ENCODE measurements at regions not wholly inside any gene's neighbourhood (a gene's known extent, or its start where the extent isn't known, plus 50 kb on each side); places are given as distances from the start of the nearest gene placed in this dataset.

GRCh38 chr21:43343992-43344886 lies 82.7 kb downstream of the SIK1 start:
- H3K4me1 Mint-ChIP-seq, result peaks cover 32% of the 10 kb centered on the region
- no peak for DNase-seq (ENCODE audit: low spot score)
- no peaks in the 10 kb centered on the region for H3K9me3 Mint-ChIP-seq
- no peak overlapping the region for H3K9ac ChIP-seq
- no peaks in the 10 kb centered on the region for H3K9me3 ChIP-seq (ENCODE audit: low read depth)
- H3K27me3 Mint-ChIP-seq (ENCODE audit: insufficient read depth, low read depth), result peaks cover 7% of the 10 kb centered on the region
- no peaks in the 10 kb centered on the region for H3K4me1 ChIP-seq
- no peaks in the 10 kb centered on the region for H3K36me3 Mint-ChIP-seq
- H3K4me3 Mint-ChIP-seq, result no peak overlapping the region
- H2AFZ ChIP-seq (replicated peaks), result no peak overlapping the region
- no peak overlapping the region for H3K4me2 ChIP-seq
- no peaks in the 10 kb centered on the region for H3F3A ChIP-seq (ENCODE audit: low read depth)
- no peaks in the 10 kb centered on the region for H3K36me3 ChIP-seq
- TF ChIP-seq CTCF (IDR thresholded peaks at IDR 0.05) (no peak), EZH2 (IDR thresholded peaks at IDR 0.05) (no peak), EZH2phosphoT487 (IDR thresholded peaks at IDR 0.05) (no peak)
- H3K27ac Mint-ChIP-seq, result peak overlapping the region; percentile 66
- H3K4me3 ChIP-seq, result no peak overlapping the region
- no peaks in the 10 kb centered on the region for H3K27me3 ChIP-seq
- no peak overlapping the region for H3K27ac ChIP-seq
- no peaks in the 10 kb centered on the region for H3K79me2 ChIP-seq (ENCODE audit: low read depth)
- H4K20me1 ChIP-seq (ENCODE audit: low read depth), result no peaks in the 10 kb centered on the region

- no peak for TF ChIP-seq EZH2 (IDR thresholded peaks at IDR 0.05)
- H3K9ac ChIP-seq, result no peak overlapping the region
- no peaks in the 10 kb centered on the region for H3K27me3 ChIP-seq
- H3K4me2 ChIP-seq, result no peak overlapping the region
- H3K9me3 ChIP-seq (ENCODE audit: low read depth), result no peaks in the 10 kb centered on the region
- H2AFZ ChIP-seq (replicated peaks), result no peak overlapping the region
- no peak for DNase-seq (ENCODE audit: low spot score)
- no peak overlapping the region for H3K27ac ChIP-seq
- no peaks in the 10 kb centered on the region for H3K79me2 ChIP-seq (ENCODE audit: low read depth)
- H3K36me3 ChIP-seq, result no peaks in the 10 kb centered on the region
- no peaks in the 10 kb centered on the region for H3K4me1 ChIP-seq
- no peak overlapping the region for H3K4me3 ChIP-seq
- H3K9me3 Mint-ChIP-seq, result no peaks in the 10 kb centered on the region
- no peaks in the 10 kb centered on the region for H3F3A ChIP-seq (ENCODE audit: low read depth)
- H3K27ac Mint-ChIP-seq, result no peak overlapping the region
- H3K4me3 Mint-ChIP-seq, result peak overlapping the region; percentile 30
- no peaks in the 10 kb centered on the region for H4K20me1 ChIP-seq (ENCODE audit: low read depth)
- H3K36me3 Mint-ChIP-seq, result no peaks in the 10 kb centered on the region
- peaks cover 7% of the 10 kb centered on the region for H3K27me3 Mint-ChIP-seq (ENCODE audit: insufficient read depth, low read depth)
- peaks cover 31% of the 10 kb centered on the region for H3K4me1 Mint-ChIP-seq
Measured at GRCh38 chr21:43343095-43343991, 83.6 kb downstream of the SIK1 start.

GRCh38 chr21:43342301-43342881 lies 84.5 kb downstream of the SIK1 start:
- H4K20me1 ChIP-seq (ENCODE audit: low read depth), result no peaks in the 10 kb centered on the region
- H3K27ac Mint-ChIP-seq, result peak overlapping the region; percentile 89
- no peak overlapping the region for H2AFZ ChIP-seq (replicated peaks)
- no peak overlapping the region for H3K9ac ChIP-seq
- no peaks in the 10 kb centered on the region for H3K36me3 ChIP-seq
- no peak overlapping the region for H3K4me3 ChIP-seq
- no peak overlapping the region for H3K4me2 ChIP-seq
- H3K27me3 ChIP-seq, result no peaks in the 10 kb centered on the region
- H3F3A ChIP-seq (ENCODE audit: low read depth), result no peaks in the 10 kb centered on the region
- TF ChIP-seq EZH2 (IDR thresholded peaks at IDR 0.05) (no peak), EZH2phosphoT487 (IDR thresholded peaks at IDR 0.05) (no peak), CTCF (IDR thresholded peaks at IDR 0.05) (no peak)
- H3K27ac ChIP-seq, result no peak overlapping the region
- peak overlapping the region; percentile 51 for H3K4me3 Mint-ChIP-seq
- H3K9me3 ChIP-seq (ENCODE audit: low read depth), result no peaks in the 10 kb centered on the region
- peaks cover 1% of the 10 kb centered on the region for H3K36me3 Mint-ChIP-seq
- H3K27me3 Mint-ChIP-seq (ENCODE audit: insufficient read depth, low read depth), result peaks cover 9% of the 10 kb centered on the region
- DNase-seq (ENCODE audit: low spot score), result no peak
- no peaks in the 10 kb centered on the region for H3K4me1 ChIP-seq
- H3K79me2 ChIP-seq (ENCODE audit: low read depth), result no peaks in the 10 kb centered on the region
- H3K9me3 Mint-ChIP-seq, result peaks cover 6% of the 10 kb centered on the region
- peaks cover 31% of the 10 kb centered on the region for H3K4me1 Mint-ChIP-seq
